K562 (cell line): ENCODE measurements at regions not wholly inside any gene's neighbourhood (a gene's known extent, or its start where the extent isn't known, plus 50 kb on each side); places are given as distances from the start of the nearest gene placed in this dataset.

Source experiments
- ATAC-seq: fragments of 200-7000 bp; cut with Tn5 transposase; 3 replicates; pipeline ENCODE4 v1.9.1; 2020; ENCODE audit warnings: moderate library complexity
- BruUV-seq: library from RNA; stranded (reverse); fragments of 400-500 nt; replicated peaks from 2 replicates; lab custom pipeline; 2021; lab: Mats Ljungman, UMichigan
- CTCF ChIA-PET: fragments of 300-600 bp; formaldehyde crosslinking; extraction: SDS; loops from one replicate; lab custom pipeline; 2021; ENCODE audit warnings: low intra/inter-chr PET ratio; lab: Yijun Ruan, JAX
- POLR2A ChIA-PET: fragments of 300-600, 350-650 bp; sonication (Branson Sonifier 250); formaldehyde crosslinking; extraction: SDS; loops from one replicate; lab custom pipeline; 2021; ENCODE audit warnings: antibody characterized with exemption, inconsistent platforms; lab: Yijun Ruan, JAX
- DNase-seq, 4 experiments: peaks; one replicate each; pipeline versions ENCODE4 v3.0.0 to v3.0.0-alpha.2; 2011 to 2018; ENCODE audit warnings: low spot score in 3 of 4, mixed read lengths in 3 of 4; ENCODE audit errors: extremely low read depth in 1 of 4
- FAIRE-seq: peaks from 2 replicates; lab custom pipeline; 2011; peaks lifted over from hg19 to GRCh38; lab: Jason Lieb, UNC
- H2AFZ ChIP-seq: 2 replicates; pipeline ENCODE4 v1.6.0; 2011; ENCODE audit warnings: low read depth, low read length, control low read depth, inconsistent platforms
- H3K27ac ChIP-seq: fragments of 200-600 bp; 3 replicates; pipeline ENCODE4 v1.8.0; 2011; ENCODE audit warnings: low read depth, mild to moderate bottlenecking, control low read depth, inconsistent platforms, low read length, moderate library complexity, mixed read lengths; ENCODE audit errors: extremely low read depth
- H3K27me3 ChIP-seq, 2 experiments: fragments of 300-600 bp in 1 of 2; 2 replicates in 1 of 2; 3 replicates in 1 of 2; pipeline versions ENCODE4 v1.6.0 to v1.8.0; 2011; ENCODE audit warnings: inconsistent platforms in 2 of 2, low read length in 2 of 2, mild to moderate bottlenecking in 1 of 2, mixed read lengths in 1 of 2, moderate library complexity in 1 of 2; ENCODE audit not compliant: control insufficient read depth in 2 of 2, insufficient read depth in 2 of 2
- H3K36me3 ChIP-seq: fragments of 300-600 bp; 3 replicates; pipeline ENCODE4 v1.8.0; 2011; ENCODE audit warnings: mild to moderate bottlenecking, low read length, inconsistent platforms; ENCODE audit not compliant: control insufficient read depth, insufficient read depth
- H3K4me1 ChIP-seq, 2 experiments: fragments of 200-600 bp in 1 of 2; replicated peaks in 1 of 2; 2 replicates in 1 of 2; 3 replicates in 1 of 2; pipeline versions ENCODE4 v1.5.1 to v1.8.0; 2011; ENCODE audit warnings: inconsistent platforms in 2 of 2, low read length in 2 of 2, mild to moderate bottlenecking in 1 of 2, mixed read lengths in 1 of 2, moderate library complexity in 1 of 2; ENCODE audit not compliant: control insufficient read depth in 2 of 2, insufficient read depth in 2 of 2
- H3K4me2 ChIP-seq: 2 replicates; pipeline ENCODE4 v1.6.1; 2011; ENCODE audit warnings: low read length, control low read depth, inconsistent platforms, mixed read lengths; ENCODE audit not compliant: insufficient read depth
- H3K4me3 ChIP-seq: fragments of 200-600 bp; sonication (generic), shearing (Covaris generic); 2 replicates; pipeline ENCODE4 v1.5.1; 2016; ENCODE audit warnings: control low read depth, inconsistent platforms
- H3K79me2 ChIP-seq: fragments of 200-600 bp; 3 replicates; pipeline ENCODE4 v1.8.0; 2011; ENCODE audit warnings: low read length, inconsistent platforms; ENCODE audit not compliant: control insufficient read depth, insufficient read depth
- H3K9ac ChIP-seq, 2 experiments: 2 replicates each; pipeline versions ENCODE4 v1.6.0 to v1.6.1; 2011; ENCODE audit warnings: low read depth in 2 of 2, low read length in 2 of 2, control low read depth in 1 of 2, inconsistent platforms in 1 of 2, mild to moderate bottlenecking in 1 of 2, mixed read lengths in 1 of 2; ENCODE audit not compliant: insufficient read depth in 1 of 2
- H3K9me1 ChIP-seq: one replicate; pipeline ENCODE4 v1.6.0; 2011; ENCODE audit warnings: inconsistent platforms, mild to moderate bottlenecking, low read length, moderate library complexity; ENCODE audit not compliant: control insufficient read depth, insufficient read depth
- H3K9me3 ChIP-seq: replicated peaks from 2 replicates; pipeline ENCODE4 v1.5.1; 2011; ENCODE audit warnings: low read depth, low read length, inconsistent platforms; ENCODE audit not compliant: control insufficient read depth, insufficient read depth
- H4K20me1 ChIP-seq: replicated peaks from 2 replicates; pipeline ENCODE4 v1.6.1; 2011; ENCODE audit warnings: low read length, inconsistent platforms, mixed read lengths; ENCODE audit not compliant: control insufficient read depth, insufficient read depth
- CHD2 ChIP-seq: IDR thresholded peaks from 2 replicates; pipeline ENCODE4 v1.6.1; 2011; ENCODE audit warnings: low read depth, low read length
- HMGXB4 ChIP-seq: sonication (generic); formaldehyde crosslinking; IDR thresholded peaks from 2 replicates; pipeline ENCODE4 v1.8.1; 2023; ENCODE audit warnings: mild to moderate bottlenecking, missing genetic modification reagents
- RBM34 ChIP-seq: fragments of 200-400 bp; formaldehyde crosslinking; IDR thresholded peaks from 2 replicates; pipeline ENCODE4 v1.6.1; 2018; ENCODE audit warnings: low read length, borderline replicate concordance; ENCODE audit not compliant: insufficient read depth
- RNF2 ChIP-seq: sonication (generic); IDR thresholded peaks from 2 replicates; pipeline ENCODE4 v1.6.1; 2016
- SLC30A9 ChIP-seq: fragments of 250-450 bp; sonication (Bioruptor Pico); IDR thresholded peaks from 2 replicates; pipeline ENCODE4 v1.8.0; 2022; ENCODE audit warnings: mild to moderate bottlenecking, moderate library complexity
- SREBF1 ChIP-seq: fragments of 150-350 bp; IDR thresholded peaks from 2 replicates; pipeline ENCODE4 v1.6.1; 2014; ENCODE audit warnings: antibody characterized with exemption, low read depth, low read length, borderline replicate concordance
- XRCC3 ChIP-seq: fragments of 450-650 bp; IDR thresholded peaks from 2 replicates; pipeline ENCODE4 v1.6.1; 2017; ENCODE audit warnings: mild to moderate bottlenecking, moderate library complexity
- ZNF224 ChIP-seq: sonication (generic); formaldehyde crosslinking; IDR thresholded peaks from 2 replicates; pipeline ENCODE4 v1.8.0; 2022; ENCODE audit warnings: mild to moderate bottlenecking, missing genetic modification reagents
- ZNF592 ChIP-seq: fragments of 450-650 bp; IDR thresholded peaks from 2 replicates; pipeline ENCODE4 v1.6.1; 2017; ENCODE audit warnings: antibody characterized with exemption, mild to moderate bottlenecking
- ZSCAN32 ChIP-seq: fragments of 450-650 bp; formaldehyde crosslinking; IDR thresholded peaks from 2 replicates; pipeline ENCODE4 v1.4.0; 2020; ENCODE audit warnings: mild to moderate bottlenecking, moderate library complexity
- WGBS: fragments of 100-300 bp; shearing (Covaris generic); methylation state at CpG from one replicate; pipeline ENCODE4 v1.1.6; 2016; ENCODE audit warnings: low coverage, mixed read lengths; ENCODE audit not compliant: insufficient coverage; ENCODE audit errors: missing lambda C conversion rate; 5-methylcytosine and 5-hydroxymethylcytosine counted together
- in situ Hi-C: fragments of 300-500 bp; cut with MboI; formaldehyde crosslinking; loops from 4 replicates; pipeline ENCODE4 v1.15.0; 2018; ENCODE audit warnings: inconsistent platforms, mixed read lengths
- intact Hi-C: fragments of 100-400 bp; cut with micrococcal nuclease; formaldehyde crosslinking; loops from 2 replicates; pipeline ENCODE4 v1.14.2; 2022

- H3K36me3 ChIP-seq = no peaks in the 10 kb centered on the region
- no peak overlapping the region for H2AFZ ChIP-seq
- no peaks in the 10 kb centered on the region for H3K27me3 ChIP-seq
- in situ Hi-C loops (no loop called here), intact Hi-C loops (no loop called here)
- CTCF ChIA-PET = no interaction called here
- BruUV-seq = no TSS peak
- no peaks in the 10 kb centered on the region for H3K4me1 ChIP-seq
- no peaks in the 10 kb centered on the region for H4K20me1 ChIP-seq
- no peaks in the 10 kb centered on the region for H3K9me3 ChIP-seq
- no peak overlapping the region for H3K9ac ChIP-seq
- H3K9me1 ChIP-seq = no peaks in the 10 kb centered on the region
- 0% methylated on average over 8 of the region's 8 CpGs for WGBS
- POLR2A ChIA-PET = no interaction called here
- DNase-seq = no peak
- no peak overlapping the region for H3K4me2 ChIP-seq
- FAIRE-seq = no peak
- no peak overlapping the region for H3K27ac ChIP-seq
- H3K4me3 ChIP-seq = no peak overlapping the region
- ATAC-seq = no peak
- no peaks in the 10 kb centered on the region for H3K79me2 ChIP-seq
- no peak for TF ChIP-seq SREBF1
- no peak for TF ChIP-seq RNF2
- TF ChIP-seq ZNF592 = no peak
- TF ChIP-seq XRCC3 = no peak
- no peak for TF ChIP-seq ZNF224
- TF ChIP-seq ZSCAN32 = no peak
- no peak for TF ChIP-seq SLC30A9
- TF ChIP-seq HMGXB4 = no peak
- TF ChIP-seq CHD2 = no peak
- no peak for TF ChIP-seq RBM34
These were observed 272.6 kb downstream of the EFNB2 start for GRCh38 chr13:106262886-106263285.
